Mesendoderm (in vitro differentiated cells): ENCODE measurements at regions not wholly inside any gene's neighbourhood (a gene's known extent, or its start where the extent isn't known, plus 50 kb on each side); places are given as distances from the start of the nearest gene placed in this dataset.
A peak's percentile ranks its signal among the peaks of the same experiment; 100 is the strongest.

Experiments used
- DNase-seq: peaks from one replicate; pipeline ENCODE4 v3.0.0; 2013
- H2AK5ac ChIP-seq: 2 replicates; pipeline ENCODE4 v1.6.1; 2013; ENCODE audit warnings: low read length, inconsistent platforms
- H2BK120ac ChIP-seq: 2 replicates; pipeline ENCODE4 v1.6.1; 2013; ENCODE audit warnings: low read depth, mild to moderate bottlenecking, low read length, moderate library complexity, mixed read lengths
- H2BK15ac ChIP-seq: replicated peaks from 2 replicates; pipeline ENCODE4 v1.6.1; 2013; ENCODE audit warnings: low read depth, mild to moderate bottlenecking, moderate library complexity
- H2BK5ac ChIP-seq: 2 replicates; pipeline ENCODE4 v1.6.1; 2013; ENCODE audit warnings: low read length, inconsistent platforms
- H3K18ac ChIP-seq: 2 replicates; pipeline ENCODE4 v1.6.1; 2013; ENCODE audit warnings: mild to moderate bottlenecking, low read length, mixed read lengths
- H3K23ac ChIP-seq: one replicate; pipeline ENCODE4 v1.6.1; 2013; ENCODE audit warnings: low read length
- H3K27ac ChIP-seq: 2 replicates; pipeline ENCODE4 v1.5.1; 2013; ENCODE audit warnings: low read depth, mild to moderate bottlenecking, inconsistent platforms, low read length, moderate library complexity
- H3K27me3 ChIP-seq: 2 replicates; pipeline ENCODE4 v1.6.1; 2013; ENCODE audit warnings: low read length, control low read depth, mild to moderate bottlenecking, inconsistent platforms; ENCODE audit not compliant: insufficient read depth, poor library complexity
- H3K36me3 ChIP-seq: 2 replicates; pipeline ENCODE4 v1.6.1; 2013; ENCODE audit warnings: low read length, inconsistent platforms; ENCODE audit not compliant: control insufficient read depth, insufficient read depth
- H3K4ac ChIP-seq: one replicate; pipeline ENCODE4 v1.6.1; 2013; ENCODE audit warnings: low read depth, mild to moderate bottlenecking, low read length, moderate library complexity
- H3K4me1 ChIP-seq: 2 replicates; pipeline ENCODE4 v1.6.1; 2013; ENCODE audit warnings: low read depth, low read length, inconsistent platforms; ENCODE audit not compliant: control insufficient read depth
- H3K4me2 ChIP-seq: 2 replicates; pipeline ENCODE4 v1.6.1; 2013; ENCODE audit warnings: low read length
- H3K4me3 ChIP-seq: 2 replicates; pipeline ENCODE4 v1.5.1; 2013; ENCODE audit warnings: mild to moderate bottlenecking, low read length
- H3K56ac ChIP-seq: one replicate; pipeline ENCODE4 v1.6.1; 2013; ENCODE audit warnings: low read length
- H3K79me1 ChIP-seq: 2 replicates; pipeline ENCODE4 v1.6.1; 2013; ENCODE audit warnings: low read length, inconsistent platforms
- H3K79me2 ChIP-seq: 2 replicates; pipeline ENCODE4 v1.6.1; 2013; ENCODE audit warnings: mild to moderate bottlenecking, low read length; ENCODE audit not compliant: control insufficient read depth, insufficient read depth
- H3K9ac ChIP-seq: 2 replicates; pipeline ENCODE4 v1.6.1; 2013; ENCODE audit warnings: low read length, inconsistent platforms
- H4K5ac ChIP-seq: one replicate; pipeline ENCODE4 v1.6.1; 2013; ENCODE audit warnings: low read length
- H4K8ac ChIP-seq: one replicate; pipeline ENCODE4 v1.6.1; 2013; ENCODE audit warnings: low read depth, mild to moderate bottlenecking, control low read depth, low read length, moderate library complexity
- WGBS: extraction: QIAGEN DNeasy Blood & Tissue Kit; methylation state at CpG from one replicate; pipeline ENCODE4 v1.1.7; 2013; ENCODE audit warnings: low lambda C conversion rate, missing lambda C conversion rate; ENCODE audit not compliant: insufficient coverage; ENCODE audit errors: extremely low coverage; 5-methylcytosine and 5-hydroxymethylcytosine counted together

GRCh38 chr6:112743323-112743722 lies 396.2 kb downstream of the RFPL4B start:
- Histone ChIP-seq H3K79me1 (no peaks in the 10 kb centered on the region), H2BK5ac (no peak overlapping the region), H2BK15ac (no peak overlapping the region), H3K27ac (no peak overlapping the region), H3K4me2 (no peak overlapping the region), H3K9ac (no peak overlapping the region), H2AK5ac (no peak overlapping the region), H3K79me2 (no peaks in the 10 kb centered on the region), H2BK120ac (no peak overlapping the region), H3K4ac (no peak overlapping the region), H4K8ac (no peak overlapping the region), H3K18ac (no peak overlapping the region), H3K4me1 (no peaks in the 10 kb centered on the region), H3K27me3 (no peaks in the 10 kb centered on the region), H4K5ac (no peak overlapping the region), H3K23ac (no peak overlapping the region), H3K4me3 (no peak overlapping the region), H3K56ac (no peak overlapping the region), H3K36me3 (no peaks in the 10 kb centered on the region)
- DNase-seq, result peak; percentile 61
- no CpG with 5 or more reads among the region's 1 CpG for WGBS

GRCh38 chr6:112744827-112745226 lies 397.7 kb downstream of the RFPL4B start:
- Histone ChIP-seq H3K4me1 (no peaks in the 10 kb centered on the region), H3K4ac (no peak overlapping the region), H3K56ac (no peak overlapping the region), H2BK120ac (no peak overlapping the region), H3K18ac (no peak overlapping the region), H3K4me2 (no peak overlapping the region), H3K27me3 (no peaks in the 10 kb centered on the region), H3K79me2 (no peaks in the 10 kb centered on the region), H3K36me3 (no peaks in the 10 kb centered on the region), H3K23ac (no peak overlapping the region), H3K4me3 (no peak overlapping the region), H2AK5ac (no peak overlapping the region), H4K8ac (no peak overlapping the region), H3K9ac (no peak overlapping the region), H2BK15ac (no peak overlapping the region), H4K5ac (no peak overlapping the region), H2BK5ac (no peak overlapping the region), H3K27ac (no peak overlapping the region), H3K79me1 (no peaks in the 10 kb centered on the region)
- WGBS, result no CpG with 5 or more reads among the region's 4 CpGs
- no peak for DNase-seq

DNA sequence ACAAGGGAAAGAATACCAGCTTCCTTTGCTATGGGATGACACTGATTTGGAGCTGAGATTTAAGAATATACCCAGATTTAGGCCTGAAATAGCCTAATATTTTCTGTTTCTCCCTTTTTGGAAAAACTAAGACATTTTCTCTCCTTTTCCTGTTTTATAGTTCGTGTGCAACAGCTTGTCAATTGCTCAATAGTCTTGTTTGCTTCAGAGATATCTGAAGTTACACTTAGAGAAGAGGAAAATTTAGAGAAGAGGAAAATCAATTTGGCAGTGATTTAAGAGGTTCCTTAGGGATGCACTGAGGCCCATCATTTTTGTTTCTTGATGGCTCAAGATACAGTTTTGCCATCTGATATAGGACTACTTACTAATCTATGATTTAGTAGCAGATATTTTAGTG lies 398.6 kb downstream of the RFPL4B start:
- H4K8ac ChIP-seq, result no peak overlapping the region
- H2BK15ac ChIP-seq, result no peak overlapping the region
- H3K18ac ChIP-seq, result no peak overlapping the region
- no peak overlapping the region for H3K23ac ChIP-seq
- no peaks in the 10 kb centered on the region for H3K27me3 ChIP-seq
- H3K4me3 ChIP-seq, result no peak overlapping the region
- no peak overlapping the region for H3K56ac ChIP-seq
- no peak overlapping the region for H3K9ac ChIP-seq
- DNase-seq, result no peak
- H2BK5ac ChIP-seq, result no peak overlapping the region
- H3K4ac ChIP-seq, result no peak overlapping the region
- WGBS, result no CpG with 5 or more reads among the region's 1 CpG
- H3K79me1 ChIP-seq, result no peaks in the 10 kb centered on the region
- no peak overlapping the region for H4K5ac ChIP-seq
- no peaks in the 10 kb centered on the region for H3K36me3 ChIP-seq
- H3K4me2 ChIP-seq, result no peak overlapping the region
- H3K79me2 ChIP-seq, result no peaks in the 10 kb centered on the region
- H2BK120ac ChIP-seq, result no peak overlapping the region
- H3K27ac ChIP-seq, result no peak overlapping the region
- no peak overlapping the region for H2AK5ac ChIP-seq
- H3K4me1 ChIP-seq, result no peaks in the 10 kb centered on the region

DNA sequence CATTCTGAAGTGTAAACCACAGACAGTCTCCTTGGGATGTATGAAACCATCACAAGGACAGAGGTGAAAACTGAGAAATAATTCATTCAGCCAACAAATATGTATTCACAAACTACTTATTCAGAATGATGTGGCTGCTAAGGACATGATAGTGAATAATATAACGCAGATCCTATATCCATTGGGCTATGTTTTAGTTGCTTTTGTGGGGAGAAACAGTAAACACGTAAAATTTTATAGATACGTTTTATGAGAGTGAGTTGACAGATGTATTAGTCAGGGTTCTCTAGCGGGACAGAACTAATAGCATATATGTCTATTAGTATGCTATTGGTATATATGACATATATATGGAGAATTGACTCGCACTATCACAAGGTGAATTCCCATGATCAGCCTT lies 402.5 kb downstream of the RFPL4B start:
- no peak overlapping the region for H2AK5ac ChIP-seq
- no peak overlapping the region for H2BK15ac ChIP-seq
- no peak overlapping the region for H4K5ac ChIP-seq
- H3K56ac ChIP-seq, result no peak overlapping the region
- no peak overlapping the region for H3K4me2 ChIP-seq
- H3K27ac ChIP-seq, result no peak overlapping the region
- H2BK5ac ChIP-seq, result no peak overlapping the region
- H2BK120ac ChIP-seq, result no peak overlapping the region
- H3K79me1 ChIP-seq, result no peaks in the 10 kb centered on the region
- H3K9ac ChIP-seq, result no peak overlapping the region
- H3K23ac ChIP-seq, result no peak overlapping the region
- H3K36me3 ChIP-seq, result no peaks in the 10 kb centered on the region
- H3K27me3 ChIP-seq, result no peaks in the 10 kb centered on the region
- H4K8ac ChIP-seq, result no peak overlapping the region
- no peak for DNase-seq
- H3K4me1 ChIP-seq, result no peaks in the 10 kb centered on the region
- H3K79me2 ChIP-seq, result no peaks in the 10 kb centered on the region
- H3K4ac ChIP-seq, result no peak overlapping the region
- WGBS, result 100% methylated on average over 3 of the region's 5 CpGs
- H3K18ac ChIP-seq, result no peak overlapping the region
- no peak overlapping the region for H3K4me3 ChIP-seq

DNA sequence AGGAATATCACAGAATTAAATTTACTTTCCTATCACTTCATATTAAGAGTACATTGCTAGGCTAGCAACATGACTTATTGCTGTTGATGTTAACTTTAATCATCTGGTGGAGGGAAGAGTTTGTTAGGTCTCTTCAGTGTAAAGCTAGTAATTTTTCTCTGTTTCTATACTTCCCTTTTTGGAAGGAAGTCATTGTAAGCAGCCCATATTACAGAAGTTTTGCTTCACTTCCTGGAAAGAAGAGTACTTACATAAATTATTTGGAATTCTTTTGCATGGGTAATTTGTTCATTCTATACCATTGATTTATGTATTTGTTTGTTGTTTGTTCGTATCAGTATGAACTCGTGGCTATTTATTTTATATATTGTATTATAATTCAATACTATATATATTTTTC lies 405.2 kb downstream of the RFPL4B start:
- H3K36me3 ChIP-seq, result no peaks in the 10 kb centered on the region
- no peaks in the 10 kb centered on the region for H3K79me1 ChIP-seq
- H2AK5ac ChIP-seq, result no peak overlapping the region
- H2BK120ac ChIP-seq, result no peak overlapping the region
- H3K79me2 ChIP-seq, result no peaks in the 10 kb centered on the region
- no peak overlapping the region for H3K4ac ChIP-seq
- no peaks in the 10 kb centered on the region for H3K4me1 ChIP-seq
- H3K56ac ChIP-seq, result no peak overlapping the region
- H3K4me2 ChIP-seq, result no peak overlapping the region
- H3K27me3 ChIP-seq, result no peaks in the 10 kb centered on the region
- H4K5ac ChIP-seq, result no peak overlapping the region
- H3K23ac ChIP-seq, result no peak overlapping the region
- DNase-seq, result no peak
- no peak overlapping the region for H2BK5ac ChIP-seq
- H3K18ac ChIP-seq, result no peak overlapping the region
- H4K8ac ChIP-seq, result no peak overlapping the region
- WGBS, result no CpG with 5 or more reads among the region's 2 CpGs
- H2BK15ac ChIP-seq, result no peak overlapping the region
- no peak overlapping the region for H3K4me3 ChIP-seq
- no peak overlapping the region for H3K27ac ChIP-seq
- no peak overlapping the region for H3K9ac ChIP-seq

DNA sequence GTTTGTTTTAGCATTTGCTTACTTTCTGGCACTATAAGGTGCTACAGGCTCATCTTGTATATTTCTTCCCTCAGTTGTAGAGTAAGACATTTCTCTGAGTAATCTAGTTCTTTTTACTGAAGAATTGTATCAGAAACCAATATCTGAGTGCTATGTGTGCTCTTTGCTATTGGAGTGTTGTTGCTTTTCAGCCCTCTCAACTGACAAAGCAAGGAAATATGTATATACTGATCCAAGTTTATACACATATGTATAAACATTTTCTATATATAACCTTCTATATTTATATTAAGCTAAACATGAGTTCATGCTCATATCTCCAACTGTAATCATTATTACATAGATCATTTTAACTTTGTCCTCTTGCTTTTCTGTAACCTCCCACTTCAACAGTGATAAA lies 405.7 kb downstream of the RFPL4B start:
- no peak overlapping the region for H3K4me2 ChIP-seq
- no peak overlapping the region for H4K5ac ChIP-seq
- H2BK120ac ChIP-seq, result no peak overlapping the region
- no peaks in the 10 kb centered on the region for H3K36me3 ChIP-seq
- H3K27ac ChIP-seq, result no peak overlapping the region
- no peak overlapping the region for H3K18ac ChIP-seq
- no peak overlapping the region for H4K8ac ChIP-seq
- no peaks in the 10 kb centered on the region for H3K27me3 ChIP-seq
- no peak overlapping the region for H3K4me3 ChIP-seq
- H3K79me1 ChIP-seq, result no peaks in the 10 kb centered on the region
- no peak overlapping the region for H2AK5ac ChIP-seq
- H3K4ac ChIP-seq, result no peak overlapping the region
- no peak overlapping the region for H2BK15ac ChIP-seq
- H2BK5ac ChIP-seq, result no peak overlapping the region
- no peak overlapping the region for H3K23ac ChIP-seq
- H3K4me1 ChIP-seq, result no peaks in the 10 kb centered on the region
- H3K79me2 ChIP-seq, result no peaks in the 10 kb centered on the region
- H3K56ac ChIP-seq, result no peak overlapping the region
- H3K9ac ChIP-seq, result no peak overlapping the region
- no peak for DNase-seq
